ENCODE measurements at regions not wholly inside any gene's neighbourhood (a gene's known extent, or its start where the extent isn't known, plus 50 kb on each side); places are given as distances from the start of the nearest gene placed in this dataset.

DNA sequence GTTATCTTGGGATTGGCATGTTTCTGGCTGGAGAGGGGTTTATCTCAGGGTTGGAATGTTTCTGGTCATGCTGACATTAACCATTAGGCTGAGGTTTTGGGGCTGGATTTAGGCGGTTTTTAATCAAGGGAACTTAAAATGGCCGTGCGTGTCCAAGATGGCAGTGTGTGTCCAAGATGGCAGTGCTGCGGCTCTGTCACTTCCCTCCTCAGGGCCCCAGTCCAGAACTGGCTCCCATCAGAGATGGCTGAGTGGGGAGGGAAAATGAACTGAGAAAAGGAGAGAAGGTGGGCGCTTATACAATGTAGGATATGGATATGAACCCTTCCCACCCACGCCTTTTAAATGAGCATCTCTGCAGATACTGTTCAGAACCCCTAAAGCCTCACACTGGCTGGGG lies 175.5 kb upstream of the MYT1L start:
- Histone ChIP-seq H3K4me1 (no peaks in the 10 kb centered on the region), H3K9me3 (no peaks in the 10 kb centered on the region), H3K4me3 (no peak overlapping the region), H3K36me3 (no peaks in the 10 kb centered on the region), H3K27ac (no peak overlapping the region), H3K27me3 (no peaks in the 10 kb centered on the region)
- DNase-seq (ENCODE audit: low spot score in 2 of 2): no peak
- TF ChIP-seq, protein P1, sequence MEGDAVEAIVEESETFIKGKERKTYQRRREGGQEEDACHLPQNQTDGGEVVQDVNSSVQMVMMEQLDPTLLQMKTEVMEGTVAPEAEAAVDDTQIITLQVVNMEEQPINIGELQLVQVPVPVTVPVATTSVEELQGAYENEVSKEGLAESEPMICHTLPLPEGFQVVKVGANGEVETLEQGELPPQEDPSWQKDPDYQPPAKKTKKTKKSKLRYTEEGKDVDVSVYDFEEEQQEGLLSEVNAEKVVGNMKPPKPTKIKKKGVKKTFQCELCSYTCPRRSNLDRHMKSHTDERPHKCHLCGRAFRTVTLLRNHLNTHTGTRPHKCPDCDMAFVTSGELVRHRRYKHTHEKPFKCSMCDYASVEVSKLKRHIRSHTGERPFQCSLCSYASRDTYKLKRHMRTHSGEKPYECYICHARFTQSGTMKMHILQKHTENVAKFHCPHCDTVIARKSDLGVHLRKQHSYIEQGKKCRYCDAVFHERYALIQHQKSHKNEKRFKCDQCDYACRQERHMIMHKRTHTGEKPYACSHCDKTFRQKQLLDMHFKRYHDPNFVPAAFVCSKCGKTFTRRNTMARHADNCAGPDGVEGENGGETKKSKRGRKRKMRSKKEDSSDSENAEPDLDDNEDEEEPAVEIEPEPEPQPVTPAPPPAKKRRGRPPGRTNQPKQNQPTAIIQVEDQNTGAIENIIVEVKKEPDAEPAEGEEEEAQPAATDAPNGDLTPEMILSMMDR (IDR thresholded peaks at IDR 0.05): no peak
- intact Hi-C loops (cut with DNase I): no loop called here

DNA sequence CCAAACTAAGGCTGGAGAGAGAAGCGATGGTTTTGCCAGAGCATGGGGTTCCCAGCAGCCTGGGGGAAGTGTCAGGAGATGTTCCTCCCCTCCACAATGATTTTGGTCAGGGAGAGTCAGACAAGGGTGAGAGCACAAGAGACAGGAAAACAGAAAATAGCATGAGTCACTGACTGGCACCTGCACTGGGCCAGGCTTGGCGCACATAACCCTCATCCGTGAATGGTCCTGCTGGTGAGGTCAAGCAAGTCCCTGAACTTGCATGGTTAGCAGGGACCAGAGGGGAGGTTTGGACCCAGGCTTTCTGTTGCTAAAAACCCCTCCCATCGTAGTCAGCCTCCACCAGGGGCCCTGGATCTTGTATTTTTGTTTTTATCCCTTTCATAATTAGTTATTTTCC lies 174.5 kb upstream of the MYT1L start:
- intact Hi-C loops (cut with DNase I): no loop called here

DNA sequence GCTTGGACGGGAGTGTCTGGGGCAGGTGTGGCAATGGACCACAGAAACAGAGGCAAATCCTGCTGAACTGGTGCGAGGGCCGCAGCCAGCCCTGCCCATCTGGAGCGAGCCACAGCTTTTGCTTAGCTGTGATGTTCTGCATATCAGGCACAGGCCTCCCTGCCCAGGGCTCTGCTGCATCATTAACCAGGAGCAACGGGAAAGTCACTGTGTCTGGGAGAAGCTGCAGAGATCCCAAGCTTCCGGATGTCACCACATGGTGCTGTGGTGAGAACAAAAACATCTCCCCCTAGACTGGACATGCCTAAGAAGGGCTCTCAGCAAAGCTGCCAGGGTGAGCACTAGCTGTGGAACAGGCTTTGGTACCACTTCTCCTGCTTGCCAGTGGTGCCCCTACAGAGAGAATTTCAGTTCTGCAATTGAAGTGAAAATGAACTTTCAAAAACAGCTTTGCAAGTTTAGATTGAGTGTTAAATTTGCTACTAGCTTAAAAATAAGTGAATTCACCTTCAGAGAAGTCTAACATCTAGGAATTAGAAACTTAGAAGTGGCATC lies 172.9 kb upstream of the MYT1L start:
- Histone ChIP-seq H3K36me3 (no peaks in the 10 kb centered on the region), H3K27ac (no peak overlapping the region), H3K27me3 (no peaks in the 10 kb centered on the region), H3K4me3 (no peak overlapping the region), H3K4me1 (no peaks in the 10 kb centered on the region), H3K9me3 (no peaks in the 10 kb centered on the region)
- TF ChIP-seq, protein P1 (IDR thresholded peaks at IDR 0.05): no peak
- DNase-seq (ENCODE audit: low spot score in 2 of 2): no peak
- intact Hi-C loops (cut with DNase I): no loop called here

More for the DNA sequence above, 174.5 kb upstream of the MYT1L start:
- no peaks in the 10 kb centered on the region for H3K4me1 ChIP-seq
- H3K4me3 ChIP-seq: no peak overlapping the region
- H3K36me3 ChIP-seq: no peaks in the 10 kb centered on the region
- H3K9me3 ChIP-seq: no peaks in the 10 kb centered on the region
- DNase-seq (ENCODE audit: low spot score in 2 of 2): no peak
- H3K27ac ChIP-seq: no peak overlapping the region
- H3K27me3 ChIP-seq: no peaks in the 10 kb centered on the region
- TF ChIP-seq, protein P1 (IDR thresholded peaks at IDR 0.05): no peak

DNA sequence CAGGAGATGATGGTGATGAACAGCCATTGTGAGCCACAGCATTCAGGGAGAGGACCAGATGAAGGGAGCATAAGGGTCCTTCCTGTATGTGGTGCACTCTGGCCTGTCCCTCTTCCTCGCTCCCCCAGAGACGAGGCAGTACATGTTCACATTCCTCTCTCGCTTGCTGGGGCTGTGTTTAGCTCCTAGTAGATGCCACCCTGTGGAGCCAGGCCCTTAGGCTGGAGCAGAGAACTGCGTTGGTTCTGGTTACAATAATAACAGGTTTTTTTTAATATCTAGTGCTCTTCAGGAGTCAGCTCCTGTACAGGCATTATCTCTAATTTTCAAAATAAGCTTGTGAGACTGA lies 171.1 kb upstream of the MYT1L start:
- DNase-seq (ENCODE audit: low spot score in 2 of 2): no peak

DNA sequence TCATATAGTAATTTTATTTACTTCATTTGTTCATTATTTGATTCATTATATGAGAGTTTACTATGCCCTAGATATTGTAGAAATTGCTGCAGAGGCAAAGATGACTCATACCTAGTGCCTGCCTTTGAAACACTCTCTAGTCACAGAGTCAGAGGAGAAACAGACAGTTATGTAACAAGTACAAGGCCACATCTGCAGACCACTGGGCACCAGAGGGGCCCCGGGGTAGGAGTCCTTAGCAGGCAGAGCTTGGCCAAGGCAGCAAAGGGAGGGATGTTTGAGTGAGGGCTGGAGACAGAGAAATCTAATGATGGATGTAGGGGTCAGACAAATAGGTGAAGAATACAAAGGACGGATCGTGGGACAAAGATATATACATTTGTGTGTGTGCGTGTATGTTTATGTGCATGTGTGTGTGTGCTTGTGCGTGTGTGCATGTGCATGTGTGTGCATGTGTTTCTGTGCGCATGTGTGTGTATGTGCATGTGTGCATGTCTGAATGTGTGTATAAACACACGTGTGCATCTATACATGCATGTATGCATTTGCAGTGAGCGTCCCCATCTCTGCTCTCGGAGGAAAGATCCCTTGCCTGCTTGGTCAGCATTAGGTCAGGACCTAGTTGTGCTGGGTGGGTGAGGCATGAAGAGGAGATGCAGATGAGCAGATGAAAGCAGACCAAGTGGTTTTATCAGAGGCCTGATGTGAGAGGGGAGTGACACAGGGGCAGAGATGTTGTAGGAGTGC lies 170.6 kb upstream of the MYT1L start:
- TF ChIP-seq, protein P1 (IDR thresholded peaks at IDR 0.05): no peak
- Histone ChIP-seq H3K27ac (no peak overlapping the region), H3K4me1 (no peaks in the 10 kb centered on the region), H3K27me3 (no peaks in the 10 kb centered on the region), H3K9me3 (no peaks in the 10 kb centered on the region), H3K4me3 (no peak overlapping the region), H3K36me3 (no peaks in the 10 kb centered on the region)
- DNase-seq (ENCODE audit: low spot score in 2 of 2): no peak
- intact Hi-C loops (cut with DNase I): no loop called here

More for the DNA sequence above, 171.1 kb upstream of the MYT1L start:
- intact Hi-C loops (cut with DNase I): no loop called here
- TF ChIP-seq, protein P1 (IDR thresholded peaks at IDR 0.05): no peak
- H3K27ac ChIP-seq: no peak overlapping the region
- no peak overlapping the region for H3K4me3 ChIP-seq
- no peaks in the 10 kb centered on the region for H3K9me3 ChIP-seq
- H3K4me1 ChIP-seq: no peaks in the 10 kb centered on the region
- no peaks in the 10 kb centered on the region for H3K36me3 ChIP-seq
- no peaks in the 10 kb centered on the region for H3K27me3 ChIP-seq
